Left ventricle myocardium inferior (tissue), 1 donor: ENCODE measurements at regions not wholly inside any gene's neighbourhood (a gene's known extent, or its start where the extent isn't known, plus 50 kb on each side); places are given as distances from the start of the nearest gene placed in this dataset.
"Not testable (repeated sequence)": the region's sequence is repeated elsewhere in the genome, so short reads cannot be mapped to it uniquely, and the experiment has no call there.

ENCODE experiments used
- DNase-seq: peaks from one replicate; pipeline ENCODE4 v3.0.0-alpha.2; 2020
- H3K27ac ChIP-seq: fragments of 200-600 bp; replicated peaks from 2 replicates; pipeline ENCODE4 v1.8.0; 2021
- H3K27me3 ChIP-seq: fragments of 200-600 bp; 2 replicates; pipeline ENCODE4 v1.8.0; 2021; ENCODE audit warnings: low read depth
- H3K36me3 ChIP-seq: fragments of 200-600 bp; 2 replicates; pipeline ENCODE4 v1.8.0; 2021
- H3K4me1 ChIP-seq: fragments of 200-600 bp; 2 replicates; pipeline ENCODE4 v1.8.0; 2021
- H3K4me3 ChIP-seq: fragments of 200-600 bp; 2 replicates; pipeline ENCODE4 v1.8.0; 2021; ENCODE audit warnings: mild to moderate bottlenecking, moderate library complexity
- H3K9me3 ChIP-seq: fragments of 200-600 bp; replicated peaks from 2 replicates; pipeline ENCODE4 v1.8.0; 2021
- intact Hi-C: fragments of 100-400 bp; cut with micrococcal nuclease; formaldehyde crosslinking; loops from one replicate; pipeline ENCODE4 v1.11.0; 2022
- TF ChIP-seq, protein P1 (sequence below): fragments of 200-600 bp; IDR thresholded peaks from 2 replicates; pipeline ENCODE4 v1.8.0; 2021; ENCODE audit warnings: antibody characterized with exemption, mild to moderate bottlenecking, borderline replicate concordance
- donor health status: DM: no; HTN: yes; CAD: no; lungs with severe emphysema.

DNA sequence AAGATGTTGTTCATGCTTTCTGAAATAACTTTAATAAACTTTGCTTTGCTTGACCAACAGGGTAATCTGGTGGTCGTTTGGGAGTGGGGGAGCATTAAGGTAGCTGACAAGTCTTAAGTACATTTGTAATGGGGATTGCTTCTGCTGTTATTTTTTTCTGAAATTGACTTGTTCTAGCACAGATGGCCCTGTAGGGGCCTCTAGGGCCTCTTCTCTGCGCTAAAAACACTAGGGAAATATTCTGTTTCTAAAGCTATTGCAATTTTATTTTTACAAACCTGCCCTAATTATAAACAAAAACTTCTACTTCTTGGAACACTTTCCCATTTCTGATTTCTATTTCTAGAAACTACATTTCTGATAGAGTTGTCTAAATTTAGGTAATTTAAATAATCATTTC, 191.3 kb upstream of the KCNJ3 start:
- no peak overlapping the region for H3K27ac ChIP-seq
- intact Hi-C loops, result no loop called here

DNA sequence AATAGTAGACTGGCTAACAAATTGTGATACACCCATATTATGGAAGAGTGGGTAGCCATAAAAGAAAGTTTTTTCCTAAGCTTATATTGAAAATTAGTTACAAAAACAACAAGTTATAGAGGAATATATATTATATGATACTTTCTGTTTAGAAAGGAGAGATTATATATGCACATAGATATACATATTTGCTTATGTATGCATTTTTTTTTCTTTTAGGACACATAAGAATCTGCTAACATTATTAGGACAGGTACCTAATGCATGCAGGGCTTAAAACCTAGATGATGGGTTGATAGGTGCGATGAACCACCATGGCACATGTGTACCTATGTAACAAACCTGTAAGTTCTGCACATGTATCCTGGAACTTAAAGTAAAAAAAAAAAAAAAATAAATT, 179.6 kb upstream of the KCNJ3 start:
- intact Hi-C loops, result no loop called here
- H3K36me3 ChIP-seq, result no peaks in the 10 kb centered on the region
- TF ChIP-seq, protein P1, sequence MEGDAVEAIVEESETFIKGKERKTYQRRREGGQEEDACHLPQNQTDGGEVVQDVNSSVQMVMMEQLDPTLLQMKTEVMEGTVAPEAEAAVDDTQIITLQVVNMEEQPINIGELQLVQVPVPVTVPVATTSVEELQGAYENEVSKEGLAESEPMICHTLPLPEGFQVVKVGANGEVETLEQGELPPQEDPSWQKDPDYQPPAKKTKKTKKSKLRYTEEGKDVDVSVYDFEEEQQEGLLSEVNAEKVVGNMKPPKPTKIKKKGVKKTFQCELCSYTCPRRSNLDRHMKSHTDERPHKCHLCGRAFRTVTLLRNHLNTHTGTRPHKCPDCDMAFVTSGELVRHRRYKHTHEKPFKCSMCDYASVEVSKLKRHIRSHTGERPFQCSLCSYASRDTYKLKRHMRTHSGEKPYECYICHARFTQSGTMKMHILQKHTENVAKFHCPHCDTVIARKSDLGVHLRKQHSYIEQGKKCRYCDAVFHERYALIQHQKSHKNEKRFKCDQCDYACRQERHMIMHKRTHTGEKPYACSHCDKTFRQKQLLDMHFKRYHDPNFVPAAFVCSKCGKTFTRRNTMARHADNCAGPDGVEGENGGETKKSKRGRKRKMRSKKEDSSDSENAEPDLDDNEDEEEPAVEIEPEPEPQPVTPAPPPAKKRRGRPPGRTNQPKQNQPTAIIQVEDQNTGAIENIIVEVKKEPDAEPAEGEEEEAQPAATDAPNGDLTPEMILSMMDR, result no peak
- H3K27me3 ChIP-seq, result no peaks in the 10 kb centered on the region
- no peak for DNase-seq
- no peak overlapping the region for H3K27ac ChIP-seq
- H3K4me1 ChIP-seq, result no peaks in the 10 kb centered on the region
- no peaks in the 10 kb centered on the region for H3K9me3 ChIP-seq
- no peak overlapping the region for H3K4me3 ChIP-seq

More for the DNA sequence above, 191.3 kb upstream of the KCNJ3 start:
- Histone ChIP-seq H3K4me1 (peaks cover 7% of the 10 kb centered on the region), H3K4me3 (no peak overlapping the region), H3K9me3 (no peaks in the 10 kb centered on the region), H3K36me3 (no peaks in the 10 kb centered on the region), H3K27me3 (no peaks in the 10 kb centered on the region)
- TF ChIP-seq, protein P1, result no peak
- DNase-seq, result no peak

DNA sequence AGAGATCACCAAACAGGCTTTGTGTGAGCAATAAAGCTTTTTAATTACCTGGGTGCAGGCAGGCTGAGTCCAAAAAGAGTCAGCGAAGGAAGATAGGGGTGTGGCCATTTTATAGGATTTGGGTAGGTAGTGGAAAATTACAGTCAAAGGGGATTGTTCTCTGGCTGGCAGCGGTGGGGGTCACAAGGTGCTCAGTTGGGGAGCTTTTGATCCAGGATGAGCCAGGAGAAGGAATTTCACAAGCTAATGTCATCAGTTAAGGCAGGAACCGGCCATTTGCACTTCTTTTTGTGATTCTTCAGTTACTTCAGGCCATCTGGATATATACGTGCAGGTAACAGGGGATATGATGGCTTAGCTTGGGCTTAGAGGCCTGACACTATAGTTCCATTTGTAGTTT, 177.5 kb upstream of the KCNJ3 start:
- DNase-seq, H3K36me3 ChIP-seq, intact Hi-C loops, H3K4me3 ChIP-seq, H3K27me3 ChIP-seq, H3K9me3 ChIP-seq, H3K27ac ChIP-seq, H3K4me1 ChIP-seq: not testable (repeated sequence)

DNA sequence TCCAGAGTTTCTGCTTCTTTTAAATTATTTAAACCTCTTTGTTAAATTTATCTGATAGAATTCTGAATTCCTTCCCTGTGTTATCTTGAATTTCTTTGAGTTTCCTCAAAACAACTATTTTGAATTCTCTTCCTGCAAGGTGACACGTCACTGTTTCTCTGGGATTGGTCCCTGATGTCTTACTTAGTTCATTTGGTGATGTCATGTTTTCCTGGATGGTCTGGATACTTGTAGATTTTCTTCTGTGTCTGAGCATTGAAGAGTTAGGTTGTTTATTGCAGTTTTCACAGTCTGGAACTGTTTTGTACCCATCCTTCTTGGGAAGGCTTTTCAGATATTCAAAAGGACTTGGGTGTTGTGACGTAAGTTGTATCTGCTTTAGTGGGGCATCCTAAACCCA, 172.3 kb upstream of the KCNJ3 start:
- Histone ChIP-seq H3K4me3 (no peak overlapping the region), H3K36me3 (no peaks in the 10 kb centered on the region), H3K27me3 (no peaks in the 10 kb centered on the region), H3K4me1 (no peaks in the 10 kb centered on the region), H3K27ac (no peak overlapping the region), H3K9me3 (no peaks in the 10 kb centered on the region)
- TF ChIP-seq, protein P1, result no peak
- no peak for DNase-seq
- intact Hi-C loops, result no loop called here

DNA sequence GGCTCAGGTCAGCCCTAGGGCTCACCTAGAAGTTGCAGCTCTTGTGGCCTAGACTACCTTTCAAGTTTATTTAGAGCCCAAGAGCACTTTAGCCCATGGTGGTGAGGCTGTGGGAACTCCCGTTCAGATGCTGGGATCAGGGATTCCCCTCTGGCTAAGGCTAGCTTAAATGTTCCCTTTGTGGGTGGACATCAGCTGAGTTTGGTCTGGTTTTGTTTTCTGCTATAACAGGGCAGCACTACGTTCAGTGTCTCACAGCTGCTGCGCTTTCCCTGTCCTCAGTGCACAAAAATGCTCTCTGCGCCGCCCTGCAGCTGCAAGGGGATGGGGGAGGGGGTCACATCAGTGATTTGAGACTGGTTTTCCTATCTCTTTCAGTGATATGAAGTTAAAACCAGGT, 170.5 kb upstream of the KCNJ3 start:
- Histone ChIP-seq H3K36me3 (no peaks in the 10 kb centered on the region), H3K4me3 (no peak overlapping the region), H3K27me3 (no peaks in the 10 kb centered on the region), H3K9me3 (no peaks in the 10 kb centered on the region), H3K4me1 (no peaks in the 10 kb centered on the region), H3K27ac (no peak overlapping the region)
- intact Hi-C loops, result no loop called here
- no peak for DNase-seq
- TF ChIP-seq, protein P1, result no peak

DNA sequence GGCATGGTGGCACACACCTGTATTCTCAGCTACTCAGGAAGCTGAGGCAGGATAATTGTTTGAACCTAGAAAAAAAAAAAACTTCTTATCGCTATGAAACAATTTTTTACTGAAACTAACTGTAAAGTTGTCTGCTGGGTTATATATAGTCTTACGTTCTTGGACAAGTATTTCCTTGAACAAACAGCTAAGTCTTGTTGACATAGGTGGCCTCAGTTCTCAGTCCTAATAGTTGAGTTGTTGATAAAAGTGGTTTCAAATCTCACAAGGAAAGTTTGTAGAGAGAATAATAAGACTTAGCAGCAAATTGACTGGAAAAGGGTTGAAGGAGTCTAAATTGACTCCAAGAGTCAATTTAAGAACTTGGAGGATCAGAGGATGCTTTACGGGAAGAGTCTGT, 166.5 kb upstream of the KCNJ3 start:
- Histone ChIP-seq H3K27ac (no peak overlapping the region), H3K4me3 (no peak overlapping the region)
- intact Hi-C loops, result no loop called here

More for the DNA sequence above, 166.5 kb upstream of the KCNJ3 start:
- Histone ChIP-seq H3K9me3 (no peaks in the 10 kb centered on the region), H3K36me3 (no peaks in the 10 kb centered on the region), H3K27me3 (no peaks in the 10 kb centered on the region), H3K4me1 (peaks cover 1% of the 10 kb centered on the region)
- TF ChIP-seq, protein P1, result no peak
- no peak for DNase-seq
